ENCODE measurements at regions not wholly inside any gene's neighbourhood (a gene's known extent, or its start where the extent isn't known, plus 50 kb on each side); places are given as distances from the start of the nearest gene placed in this dataset.

- TF ChIP-seq CTCF (IDR thresholded peaks at IDR 0.05; ENCODE audit: control extremely low read depth in 1 of 3, insufficient read depth in 1 of 3, low read depth in 1 of 3, low read length in 3 of 3) (no peak), SP4 (IDR thresholded peaks at IDR 0.05; ENCODE audit: low read length) (no peak), USF2 (IDR thresholded peaks at IDR 0.05; ENCODE audit: low read length) (no peak), POLR2AphosphoS5 (IDR thresholded peaks at IDR 0.05; ENCODE audit: low read depth, low read length) (no peak), SIX5 (IDR thresholded peaks at IDR 0.05; ENCODE audit: low read depth, low read length) (no peak), RFX5 (IDR thresholded peaks at IDR 0.05; ENCODE audit: borderline replicate concordance, low read depth, low read length) (no peak)
These were observed 90.0 kb upstream of the HMHB1 start for GRCh38 chr5:143721925-143722324.
